CD14-positive monocyte (primary cell): ENCODE measurements at regions not wholly inside any gene's neighbourhood (a gene's known extent, or its start where the extent isn't known, plus 50 kb on each side); places are given as distances from the start of the nearest gene placed in this dataset.

ENCODE experiments used
- DNase-seq, 3 donors: peaks; one replicate each; pipeline ENCODE4 v3.0.0-alpha.2; 2011 to 2022
- H2AFZ ChIP-seq: 2 replicates; pipeline ENCODE4 v1.6.0; 2012; ENCODE audit warnings: mild to moderate bottlenecking, low read depth, low read length, inconsistent platforms; ENCODE audit not compliant: insufficient read depth, poor library complexity, severe bottlenecking
- H3K27ac ChIP-seq, 2 donors: 1 replicate in 1 of 2; 2 replicates in 1 of 2; pipeline ENCODE4 v1.5.1; 2012 to 2013; ENCODE audit warnings: low read length in 2 of 2, control low read depth in 1 of 2, inconsistent platforms in 1 of 2, low read depth in 1 of 2, mild to moderate bottlenecking in 1 of 2
- H3K27me3 ChIP-seq, 2 donors: one replicate each; pipeline versions ENCODE4 v1.6.0 to v1.6.1; 2011 to 2013; ENCODE audit warnings: low read length in 2 of 2; ENCODE audit not compliant: control insufficient read depth in 2 of 2, insufficient read depth in 2 of 2
- H3K36me3 ChIP-seq, 2 donors: replicated peaks in 1 of 2; 1 replicate in 1 of 2; 2 replicates in 1 of 2; pipeline versions ENCODE4 v1.5.1 to v1.6.1; 2012 to 2013; ENCODE audit warnings: low read length in 2 of 2, control low read depth in 1 of 2, inconsistent platforms in 1 of 2, mild to moderate bottlenecking in 1 of 2; ENCODE audit not compliant: insufficient read depth in 2 of 2, control insufficient read depth in 1 of 2
- H3K4me1 ChIP-seq, 2 donors: 1 replicate in 1 of 2; 2 replicates in 1 of 2; pipeline versions ENCODE4 v1.5.1 to v1.6.1; 2012 to 2013; ENCODE audit warnings: low read length in 2 of 2, control low read depth in 1 of 2, inconsistent platforms in 1 of 2, mild to moderate bottlenecking in 1 of 2, moderate library complexity in 1 of 2; ENCODE audit not compliant: insufficient read depth in 2 of 2, control insufficient read depth in 1 of 2
- H3K4me2 ChIP-seq: replicated peaks from 2 replicates; pipeline ENCODE3; 2012; ENCODE audit warnings: low read length, moderate library complexity, mild to moderate bottlenecking; ENCODE audit not compliant: poor library complexity, severe bottlenecking; ENCODE audit errors: extremely low read depth
- H3K4me3 ChIP-seq, 3 experiments: fragments of 200-600 bp in 1 of 3; sonication (generic) in 1 of 3; replicated peaks in 1 of 3; 1 replicate in 2 of 3; 2 replicates in 1 of 3; pipeline ENCODE4 v1.5.1; 2011 to 2013; ENCODE audit warnings: low read length in 3 of 3, mild to moderate bottlenecking in 3 of 3, control low read depth in 2 of 3, low read depth in 2 of 3, inconsistent platforms in 1 of 3, moderate library complexity in 1 of 3
- H3K79me2 ChIP-seq: 2 replicates; pipeline ENCODE4 v1.6.0; 2012; ENCODE audit warnings: mild to moderate bottlenecking, control low read depth, inconsistent platforms, low read length, moderate library complexity; ENCODE audit not compliant: insufficient read depth
- H3K9ac ChIP-seq: 2 replicates; pipeline ENCODE4 v1.6.0; 2017; ENCODE audit warnings: low read length, mild to moderate bottlenecking; ENCODE audit not compliant: insufficient read depth, poor library complexity, severe bottlenecking
- H3K9me3 ChIP-seq, 2 donors: replicated peaks in 1 of 2; 1 replicate in 1 of 2; 2 replicates in 1 of 2; pipeline versions ENCODE4 v1.5.1 to v1.6.1; 2012 to 2013; ENCODE audit warnings: low read length in 2 of 2, control low read depth in 1 of 2; ENCODE audit not compliant: control insufficient read depth in 1 of 2, insufficient read depth in 1 of 2
- H4K20me1 ChIP-seq: 2 replicates; pipeline ENCODE4 v1.6.0; 2012; ENCODE audit warnings: mild to moderate bottlenecking, low read length, control low read depth, moderate library complexity; ENCODE audit not compliant: insufficient read depth
- H3K27ac Mint-ChIP-seq, 7 donors: one replicate each; pipeline ENCODE4 v1.8.0; 2020; ENCODE audit warnings: mild to moderate bottlenecking in 7 of 7, mixed read lengths in 7 of 7, moderate library complexity in 6 of 7, inconsistent platforms in 2 of 7
- H3K27me3 Mint-ChIP-seq, 3 donors: one replicate each; pipeline ENCODE4 v1.8.0; 2021 to 2022; ENCODE audit warnings: low read depth in 3 of 3, mild to moderate bottlenecking in 3 of 3, mixed read lengths in 3 of 3, moderate library complexity in 3 of 3, inconsistent platforms in 1 of 3
- H3K36me3 Mint-ChIP-seq, 2 donors: one replicate each; pipeline ENCODE4 v1.8.0; 2020; ENCODE audit warnings: mixed read lengths in 2 of 2, inconsistent platforms in 1 of 2, mild to moderate bottlenecking in 1 of 2
- H3K4me1 Mint-ChIP-seq: one replicate; pipeline ENCODE4 v1.8.0; 2020; ENCODE audit warnings: mild to moderate bottlenecking, mixed read lengths
- H3K4me3 Mint-ChIP-seq, 2 donors: one replicate each; pipeline ENCODE4 v1.8.0; 2020; ENCODE audit warnings: mild to moderate bottlenecking in 2 of 2, mixed read lengths in 2 of 2, moderate library complexity in 1 of 2
- H3K9me3 Mint-ChIP-seq, 7 donors: one replicate each; pipeline ENCODE4 v1.8.0; 2020 to 2022; ENCODE audit warnings: mixed read lengths in 7 of 7, mild to moderate bottlenecking in 6 of 7, moderate library complexity in 6 of 7, inconsistent platforms in 2 of 7
- WGBS: methylation state at CpG from one replicate; pipeline ENCODE4 v1.1.5; 2013; ENCODE audit warnings: missing lambda C conversion rate; ENCODE audit not compliant: insufficient coverage; 5-methylcytosine and 5-hydroxymethylcytosine counted together
- intact Hi-C, 2 donors: fragments of 100-400 bp; cut with micrococcal nuclease; formaldehyde crosslinking; loops; one replicate each; pipeline versions ENCODE4 v1.15.0 to v1.15.1; 2023
- TF ChIP-seq, protein P1 (sequence below): fragments of 200-600 bp; IDR thresholded peaks from one replicate; pipeline ENCODE4 v1.8.0; 2022; ENCODE audit warnings: antibody characterized with exemption, mild to moderate bottlenecking

- peaks cover 0 to 2% (median 0%) of the 10 kb centered on the region in 3 donors for H3K27me3 Mint-ChIP-seq
- intact Hi-C loops, result no loop called here
- Histone ChIP-seq H3K9ac (no peak overlapping the region), H3K4me1 (no peaks in the 10 kb centered on the region), H4K20me1 (no peaks in the 10 kb centered on the region), H3K9me3 (no peaks in the 10 kb centered on the region), H3K79me2 (no peaks in the 10 kb centered on the region), H3K4me3 (no peak overlapping the region), H3K36me3 (no peaks in the 10 kb centered on the region), H2AFZ (no peak overlapping the region), H3K27me3 (no peaks in the 10 kb centered on the region), H3K27ac (no peak overlapping the region), H3K4me2 (no peak overlapping the region)
- H3K27ac Mint-ChIP-seq, result no peak overlapping the region
- H3K4me1 Mint-ChIP-seq, result peaks cover 8% of the 10 kb centered on the region
- no peak for DNase-seq
- no peaks in the 10 kb centered on the region for H3K36me3 Mint-ChIP-seq
- TF ChIP-seq, protein P1, sequence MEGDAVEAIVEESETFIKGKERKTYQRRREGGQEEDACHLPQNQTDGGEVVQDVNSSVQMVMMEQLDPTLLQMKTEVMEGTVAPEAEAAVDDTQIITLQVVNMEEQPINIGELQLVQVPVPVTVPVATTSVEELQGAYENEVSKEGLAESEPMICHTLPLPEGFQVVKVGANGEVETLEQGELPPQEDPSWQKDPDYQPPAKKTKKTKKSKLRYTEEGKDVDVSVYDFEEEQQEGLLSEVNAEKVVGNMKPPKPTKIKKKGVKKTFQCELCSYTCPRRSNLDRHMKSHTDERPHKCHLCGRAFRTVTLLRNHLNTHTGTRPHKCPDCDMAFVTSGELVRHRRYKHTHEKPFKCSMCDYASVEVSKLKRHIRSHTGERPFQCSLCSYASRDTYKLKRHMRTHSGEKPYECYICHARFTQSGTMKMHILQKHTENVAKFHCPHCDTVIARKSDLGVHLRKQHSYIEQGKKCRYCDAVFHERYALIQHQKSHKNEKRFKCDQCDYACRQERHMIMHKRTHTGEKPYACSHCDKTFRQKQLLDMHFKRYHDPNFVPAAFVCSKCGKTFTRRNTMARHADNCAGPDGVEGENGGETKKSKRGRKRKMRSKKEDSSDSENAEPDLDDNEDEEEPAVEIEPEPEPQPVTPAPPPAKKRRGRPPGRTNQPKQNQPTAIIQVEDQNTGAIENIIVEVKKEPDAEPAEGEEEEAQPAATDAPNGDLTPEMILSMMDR, result no peak
- no peak overlapping the region for H3K4me3 Mint-ChIP-seq
- H3K9me3 Mint-ChIP-seq, result peaks cover 0 to 3% (median 0%) of the 10 kb centered on the region in 7 donors
- WGBS, result no CpG with 5 or more reads among the region's 1 CpG
Measured at GRCh38 chr4:166314902-166315301, 441.9 kb downstream of the TLL1 start.

- Histone ChIP-seq H3K27ac (no peak overlapping the region), H3K4me2 (no peak overlapping the region), H3K4me3 (no peak overlapping the region), H2AFZ (no peak overlapping the region), H3K79me2 (no peaks in the 10 kb centered on the region), H4K20me1 (no peaks in the 10 kb centered on the region), H3K9ac (no peak overlapping the region), H3K36me3 (no peaks in the 10 kb centered on the region), H3K9me3 (no peaks in the 10 kb centered on the region), H3K4me1 (no peaks in the 10 kb centered on the region), H3K27me3 (no peaks in the 10 kb centered on the region)
- H3K4me1 Mint-ChIP-seq, result peaks cover 8% of the 10 kb centered on the region
- H3K9me3 Mint-ChIP-seq, result peaks cover 0 to 3% (median 0%) of the 10 kb centered on the region in 7 donors
- WGBS, result 90% methylated on average over 8 of the region's 11 CpGs
- H3K36me3 Mint-ChIP-seq, result no peaks in the 10 kb centered on the region
- no peak overlapping the region for H3K27ac Mint-ChIP-seq
- H3K4me3 Mint-ChIP-seq, result no peak overlapping the region
- no peak for DNase-seq
- intact Hi-C loops, result no loop called here
- H3K27me3 Mint-ChIP-seq, result peaks cover 0 to 2% (median 0%) of the 10 kb centered on the region in 3 donors
- TF ChIP-seq, protein P1, result no peak
Measured at GRCh38 chr4:166315721-166316467, 442.9 kb downstream of the TLL1 start.
